ENCODE measurements at regions not wholly inside any gene's neighbourhood (a gene's known extent, or its start where the extent isn't known, plus 50 kb on each side); places are given as distances from the start of the nearest gene placed in this dataset.

DNA sequence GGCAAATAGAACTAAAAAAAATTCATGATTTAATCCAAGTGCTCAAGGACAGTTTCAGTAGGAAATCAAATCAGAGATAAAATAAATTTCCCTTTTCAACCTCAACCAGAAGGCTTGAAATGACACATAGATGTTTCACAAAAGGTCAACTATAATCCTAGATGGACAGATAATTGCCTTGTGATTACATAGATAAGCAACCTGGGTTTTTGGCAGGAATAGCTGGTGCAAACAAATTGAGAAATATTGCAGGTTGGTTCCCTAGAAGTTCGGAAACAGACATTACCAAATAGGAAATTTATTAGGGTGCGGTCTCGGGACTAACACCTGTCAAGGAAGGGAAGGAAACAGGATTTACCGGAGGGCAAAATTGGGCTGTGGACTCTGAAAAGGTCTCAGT is 497.5 kb downstream of the COG6 start:
- H3K27me3 ChIP-seq (ENCODE audit: control insufficient read depth, insufficient read depth, low read length): no peaks in the 10 kb centered on the region
- CTCF ChIA-PET: no interaction called here
- no peaks in the 10 kb centered on the region for H3K36me3 ChIP-seq (ENCODE audit: control insufficient read depth, insufficient read depth, low read length)
- DNase-seq (ENCODE audit: low read depth): no peak
- no peak overlapping the region for H3K4me3 ChIP-seq (ENCODE audit: low read depth, low read length)
- TF ChIP-seq, protein P1, sequence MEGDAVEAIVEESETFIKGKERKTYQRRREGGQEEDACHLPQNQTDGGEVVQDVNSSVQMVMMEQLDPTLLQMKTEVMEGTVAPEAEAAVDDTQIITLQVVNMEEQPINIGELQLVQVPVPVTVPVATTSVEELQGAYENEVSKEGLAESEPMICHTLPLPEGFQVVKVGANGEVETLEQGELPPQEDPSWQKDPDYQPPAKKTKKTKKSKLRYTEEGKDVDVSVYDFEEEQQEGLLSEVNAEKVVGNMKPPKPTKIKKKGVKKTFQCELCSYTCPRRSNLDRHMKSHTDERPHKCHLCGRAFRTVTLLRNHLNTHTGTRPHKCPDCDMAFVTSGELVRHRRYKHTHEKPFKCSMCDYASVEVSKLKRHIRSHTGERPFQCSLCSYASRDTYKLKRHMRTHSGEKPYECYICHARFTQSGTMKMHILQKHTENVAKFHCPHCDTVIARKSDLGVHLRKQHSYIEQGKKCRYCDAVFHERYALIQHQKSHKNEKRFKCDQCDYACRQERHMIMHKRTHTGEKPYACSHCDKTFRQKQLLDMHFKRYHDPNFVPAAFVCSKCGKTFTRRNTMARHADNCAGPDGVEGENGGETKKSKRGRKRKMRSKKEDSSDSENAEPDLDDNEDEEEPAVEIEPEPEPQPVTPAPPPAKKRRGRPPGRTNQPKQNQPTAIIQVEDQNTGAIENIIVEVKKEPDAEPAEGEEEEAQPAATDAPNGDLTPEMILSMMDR (IDR thresholded peaks at IDR 0.05; ENCODE audit: insufficient read depth, low read depth, low read length): no peak
- POLR2A ChIA-PET: no interaction called here

DNA sequence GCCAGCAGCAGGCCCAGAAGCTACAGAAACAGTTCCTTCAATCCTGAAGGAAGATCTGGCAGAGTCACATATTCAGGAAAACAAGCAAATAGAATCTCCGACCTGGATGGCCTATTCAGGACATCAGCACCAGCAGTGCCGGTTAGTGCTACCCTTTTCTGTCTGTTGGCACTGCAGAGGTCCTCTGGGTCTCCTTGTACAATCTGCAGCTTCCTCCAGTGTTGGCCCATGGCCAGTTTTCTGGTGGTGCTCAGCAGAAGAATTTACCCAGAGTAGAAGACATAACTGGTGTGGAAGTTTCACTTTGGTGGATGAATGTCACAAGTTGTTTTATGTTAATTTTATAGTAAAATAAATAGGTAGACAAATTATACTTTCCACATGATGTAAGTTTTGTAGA is 498.1 kb downstream of the COG6 start:
- no peak overlapping the region for H3K4me3 ChIP-seq (ENCODE audit: low read depth, low read length)

DNA sequence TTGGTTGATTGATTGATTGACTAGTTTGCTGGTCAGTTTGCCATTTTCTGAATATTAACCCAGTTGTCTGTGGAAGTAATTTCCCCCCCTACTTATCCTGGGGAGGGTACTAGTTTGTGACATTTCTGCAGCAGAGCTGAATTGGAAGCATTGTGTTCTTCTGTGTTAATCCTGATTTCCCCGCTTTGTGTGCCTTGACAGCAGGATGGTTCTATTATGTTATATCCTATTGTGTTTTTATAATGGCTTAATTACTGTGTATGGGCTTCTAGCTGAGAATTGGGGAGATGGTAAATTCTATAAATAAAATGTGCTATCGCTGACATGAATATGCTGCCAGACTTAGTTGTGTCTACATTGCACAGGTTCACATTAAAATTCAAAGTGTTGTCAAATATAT is 499.7 kb downstream of the COG6 start:
- TF ChIP-seq, protein P1 (IDR thresholded peaks at IDR 0.05; ENCODE audit: insufficient read depth, low read depth, low read length): no peak
- POLR2A ChIA-PET: no interaction called here
- H3K4me3 ChIP-seq (ENCODE audit: low read depth, low read length): no peak overlapping the region
- CTCF ChIA-PET: no interaction called here
- H3K36me3 ChIP-seq (ENCODE audit: control insufficient read depth, insufficient read depth, low read length): no peaks in the 10 kb centered on the region
- no peaks in the 10 kb centered on the region for H3K27me3 ChIP-seq (ENCODE audit: control insufficient read depth, insufficient read depth, low read length)
- DNase-seq (ENCODE audit: low read depth): no peak

More for the DNA sequence above, 498.1 kb downstream of the COG6 start:
- Histone ChIP-seq H3K36me3 (ENCODE audit: control insufficient read depth, insufficient read depth, low read length) (no peaks in the 10 kb centered on the region), H3K27me3 (ENCODE audit: control insufficient read depth, insufficient read depth, low read length) (no peaks in the 10 kb centered on the region)
- DNase-seq (ENCODE audit: low read depth): no peak
- ChIA-PET CTCF (no interaction called here), POLR2A (no interaction called here)
- TF ChIP-seq, protein P1 (IDR thresholded peaks at IDR 0.05; ENCODE audit: insufficient read depth, low read depth, low read length): no peak

DNA sequence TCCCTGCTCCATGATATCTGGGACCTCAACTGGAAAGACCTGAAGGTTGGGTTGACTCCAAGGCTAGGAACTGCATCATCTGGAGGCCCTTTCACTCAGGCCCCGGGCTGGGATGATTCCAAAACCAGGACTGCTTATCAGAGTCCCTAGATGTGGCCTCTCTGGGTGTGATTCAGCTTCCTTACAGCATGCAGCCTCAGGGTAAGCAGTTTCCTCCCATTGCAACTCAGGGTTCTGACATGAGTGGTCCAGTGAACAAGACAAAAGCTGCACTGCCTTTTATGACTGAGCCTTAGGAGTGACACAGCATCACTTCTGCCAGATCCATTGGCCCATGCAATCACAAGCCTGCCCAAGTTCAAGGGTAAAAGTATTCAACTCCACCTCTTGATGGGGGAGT is 502.8 kb downstream of the COG6 start:
- Histone ChIP-seq H3K36me3 (ENCODE audit: control insufficient read depth, insufficient read depth, low read length) (no peaks in the 10 kb centered on the region), H3K4me3 (ENCODE audit: low read depth, low read length) (no peak overlapping the region), H3K27me3 (ENCODE audit: control insufficient read depth, insufficient read depth, low read length) (no peaks in the 10 kb centered on the region)
- CTCF ChIA-PET: no interaction called here
- no peak for DNase-seq (ENCODE audit: low read depth)
- POLR2A ChIA-PET: no interaction called here
- TF ChIP-seq, protein P1 (IDR thresholded peaks at IDR 0.05; ENCODE audit: insufficient read depth, low read depth, low read length): no peak

DNA sequence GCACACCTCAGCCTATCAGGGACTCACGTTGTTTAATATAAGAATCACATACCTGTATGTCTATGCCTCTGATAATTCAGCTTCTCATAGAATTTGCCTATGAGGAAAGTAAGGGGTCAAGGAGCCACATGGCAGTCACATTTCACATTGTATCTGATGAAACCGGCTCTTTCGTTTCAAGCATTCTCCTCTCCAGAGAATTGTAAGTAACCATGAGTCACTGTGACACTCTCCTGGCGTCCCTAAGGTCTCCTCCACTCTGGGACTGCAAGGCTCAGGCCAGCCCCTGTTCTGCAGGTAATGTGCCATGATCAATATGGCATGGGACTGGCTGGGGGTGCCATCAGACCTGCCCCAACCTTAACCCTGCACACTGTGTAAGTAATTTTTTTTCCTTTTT is 503.3 kb downstream of the COG6 start:
- H3K27me3 ChIP-seq (ENCODE audit: control insufficient read depth, insufficient read depth, low read length): no peaks in the 10 kb centered on the region
- POLR2A ChIA-PET: no interaction called here
- CTCF ChIA-PET: no interaction called here

More for the DNA sequence above, 503.3 kb downstream of the COG6 start:
- Histone ChIP-seq H3K36me3 (ENCODE audit: control insufficient read depth, insufficient read depth, low read length) (no peaks in the 10 kb centered on the region), H3K4me3 (ENCODE audit: low read depth, low read length) (no peak overlapping the region)
- TF ChIP-seq, protein P1 (IDR thresholded peaks at IDR 0.05; ENCODE audit: insufficient read depth, low read depth, low read length): no peak
- no peak for DNase-seq (ENCODE audit: low read depth)
